ENCODE measurements at regions not wholly inside any gene's neighbourhood (a gene's known extent, or its start where the extent isn't known, plus 50 kb on each side); places are given as distances from the start of the nearest gene placed in this dataset.

DNA sequence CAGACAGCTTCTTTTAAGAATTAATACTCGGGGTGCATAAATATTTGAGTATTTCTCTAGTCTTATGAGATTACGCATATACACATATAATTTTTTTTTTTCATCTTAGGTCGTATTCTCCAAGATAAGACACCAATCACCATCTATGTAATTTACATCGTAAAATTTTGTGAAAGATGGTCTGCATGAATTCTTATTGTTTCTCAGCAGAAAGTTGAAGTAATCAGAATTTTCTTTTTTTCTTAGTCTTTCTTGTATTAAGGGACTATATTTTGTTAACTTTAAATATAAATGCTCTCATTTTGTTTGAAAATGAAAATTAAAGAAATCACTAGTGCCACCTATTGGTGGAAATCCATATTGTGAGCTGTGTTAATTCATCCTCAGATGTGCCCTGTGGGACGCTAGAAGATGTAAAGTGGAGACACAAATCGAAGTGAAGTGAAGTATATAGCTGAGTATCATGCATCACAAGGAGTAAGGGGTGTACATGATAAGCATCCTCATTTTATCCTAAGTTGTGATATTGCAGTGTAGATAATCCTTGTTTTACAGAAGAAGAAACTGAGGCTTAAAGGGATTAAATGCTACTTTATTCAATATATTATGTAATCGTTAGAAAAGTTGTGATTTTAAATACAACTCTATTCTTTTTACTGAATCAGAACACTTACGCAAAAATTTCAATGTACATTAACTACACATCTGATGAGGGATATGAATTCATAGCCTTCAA, 2084.3 kb downstream of the LRRC4C start:
- peak; percentile 5 for DNase-seq (ENCODE audit: low spot score)
- in situ Hi-C loops (cut with MboI; ENCODE audit: low pct_unique_long_range_greater_than_20kb, low sequenced_read_pairs, unreplicated experiment): no loop called here
- peak; percentile 61 for TF ChIP-seq CTCF (IDR thresholded peaks at IDR 0.05; ENCODE audit: extremely low read depth, insufficient read depth, missing control alignments)

DNA sequence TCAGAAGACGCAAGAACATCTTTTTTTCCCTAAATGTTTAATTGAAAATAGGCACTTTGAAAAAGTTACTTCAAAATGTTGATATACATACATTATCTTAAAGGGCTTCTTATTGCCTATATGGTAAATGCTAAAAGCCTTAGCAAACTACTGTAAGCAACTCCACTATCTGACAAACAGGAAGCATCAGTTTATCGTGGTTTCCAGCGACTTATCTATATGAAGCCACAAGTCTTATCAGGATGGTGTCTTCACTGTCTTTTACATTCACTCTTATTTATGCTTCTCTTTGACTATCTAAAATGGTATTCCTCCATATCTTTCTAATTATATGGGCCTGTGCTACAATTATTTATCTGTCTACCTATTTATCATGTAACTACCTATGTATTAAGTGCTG, 2091.9 kb downstream of the LRRC4C start:
- no peak for DNase-seq (ENCODE audit: low spot score)
- in situ Hi-C loops (cut with MboI; ENCODE audit: low pct_unique_long_range_greater_than_20kb, low sequenced_read_pairs, unreplicated experiment): no loop called here

DNA sequence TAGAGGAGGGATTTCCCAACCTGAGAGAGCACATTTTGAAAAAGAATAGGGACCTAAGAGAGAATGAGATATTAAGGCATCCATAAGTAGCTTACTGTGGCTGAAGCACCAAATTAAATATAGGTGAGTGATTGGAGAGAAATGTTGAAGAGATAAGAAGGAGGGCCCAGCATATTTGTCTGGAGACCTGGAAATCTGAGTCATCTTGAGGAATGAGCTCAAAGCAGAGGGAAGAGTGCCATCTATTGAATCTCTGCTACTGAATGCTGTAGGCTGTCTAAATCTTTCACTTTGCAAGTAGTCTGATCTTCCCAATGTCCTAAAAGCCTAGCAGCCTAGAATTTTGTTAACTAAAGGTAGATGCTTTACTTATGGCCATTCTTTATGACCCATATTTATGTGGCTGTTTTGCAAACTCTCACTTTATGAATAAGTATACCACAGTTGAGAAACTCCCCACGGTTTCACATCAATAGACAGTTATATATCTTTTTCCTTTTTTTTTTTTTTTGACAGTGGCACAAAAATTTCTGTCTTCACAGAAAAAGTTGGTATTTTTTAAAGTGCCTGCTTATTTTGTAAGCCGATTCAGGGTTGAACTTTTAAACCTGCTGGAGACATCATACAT, 2093.5 kb downstream of the LRRC4C start:
- in situ Hi-C loops (cut with MboI; ENCODE audit: low pct_unique_long_range_greater_than_20kb, low sequenced_read_pairs, unreplicated experiment): no loop called here
- TF ChIP-seq CTCF (IDR thresholded peaks at IDR 0.05; ENCODE audit: extremely low read depth, insufficient read depth, missing control alignments): no peak
- DNase-seq (ENCODE audit: low spot score): no peak

More for the DNA sequence above, 2091.9 kb downstream of the LRRC4C start:
- no peak for TF ChIP-seq CTCF (IDR thresholded peaks at IDR 0.05; ENCODE audit: extremely low read depth, insufficient read depth, missing control alignments)

GRCh38 chr11:39363571-39363970, 2095.9 kb downstream of the LRRC4C start:
- no peak for TF ChIP-seq CTCF (IDR thresholded peaks at IDR 0.05; ENCODE audit: extremely low read depth, insufficient read depth, missing control alignments)
- DNase-seq (ENCODE audit: low spot score): no peak
- in situ Hi-C loops (cut with MboI; ENCODE audit: low pct_unique_long_range_greater_than_20kb, low sequenced_read_pairs, unreplicated experiment): no loop called here

- in situ Hi-C loops (cut with MboI; ENCODE audit: low pct_unique_long_range_greater_than_20kb, low sequenced_read_pairs, unreplicated experiment): no loop called here
- TF ChIP-seq CTCF (IDR thresholded peaks at IDR 0.05; ENCODE audit: extremely low read depth, insufficient read depth, missing control alignments): no peak
- DNase-seq (ENCODE audit: low spot score): no peak
Measured at GRCh38 chr11:39361557-39361956, 2097.9 kb downstream of the LRRC4C start.

- TF ChIP-seq CTCF (IDR thresholded peaks at IDR 0.05; ENCODE audit: extremely low read depth, insufficient read depth, missing control alignments): no peak
- in situ Hi-C loops (cut with MboI; ENCODE audit: low pct_unique_long_range_greater_than_20kb, low sequenced_read_pairs, unreplicated experiment): no loop called here
- no peak for DNase-seq (ENCODE audit: low spot score)
Measured at GRCh38 chr11:39345834-39346442, 2113.5 kb downstream of the LRRC4C start.
